Endodermal cell (in vitro differentiated cells): ENCODE measurements at regions not wholly inside any gene's neighbourhood (a gene's known extent, or its start where the extent isn't known, plus 50 kb on each side); places are given as distances from the start of the nearest gene placed in this dataset.

Experiments
- DNase-seq: peaks from one replicate; pipeline ENCODE4 v3.0.0-alpha.2; 2017
- H3K27ac ChIP-seq: 2 replicates; pipeline ENCODE4 v1.5.1; 2013; ENCODE audit warnings: mild to moderate bottlenecking, low read depth, low read length, moderate library complexity
- H3K27me3 ChIP-seq: 2 replicates; pipeline ENCODE4 v1.6.1; 2013; ENCODE audit warnings: mild to moderate bottlenecking, low read length, moderate library complexity; ENCODE audit not compliant: insufficient read depth, control insufficient read depth, poor library complexity, severe bottlenecking
- H3K36me3 ChIP-seq: 2 replicates; pipeline ENCODE4 v1.7.0; 2013; ENCODE audit warnings: mild to moderate bottlenecking, low read length, moderate library complexity; ENCODE audit not compliant: control insufficient read depth, insufficient read depth
- H3K4me1 ChIP-seq: one replicate; pipeline ENCODE4 v1.7.0; 2013; ENCODE audit warnings: low read length; ENCODE audit not compliant: control insufficient read depth, insufficient read depth
- H3K4me3 ChIP-seq: 2 replicates; pipeline ENCODE4 v1.5.1; 2013; ENCODE audit warnings: mild to moderate bottlenecking, low read length, moderate library complexity
- H3K9ac ChIP-seq: 2 replicates; pipeline ENCODE4 v1.6.1; 2013; ENCODE audit warnings: mild to moderate bottlenecking, low read length, moderate library complexity; ENCODE audit not compliant: poor library complexity, severe bottlenecking; ENCODE audit errors: extremely low read depth
- H3K9me3 ChIP-seq: 2 replicates; pipeline ENCODE4 v1.6.1; 2013; ENCODE audit warnings: mild to moderate bottlenecking, low read length, moderate library complexity; ENCODE audit not compliant: control insufficient read depth
- H3K27ac Mint-ChIP-seq: 2 replicates; pipeline ENCODE4 v1.8.0; 2020; ENCODE audit warnings: mixed read lengths
- H3K27me3 Mint-ChIP-seq: 2 replicates; pipeline ENCODE4 v1.8.0; 2021; ENCODE audit warnings: mild to moderate bottlenecking, mixed read lengths; ENCODE audit not compliant: insufficient read depth
- H3K36me3 Mint-ChIP-seq: 2 replicates; pipeline ENCODE4 v1.8.0; 2020; ENCODE audit warnings: low read depth, mixed read lengths
- H3K4me1 Mint-ChIP-seq: 2 replicates; pipeline ENCODE4 v1.8.0; 2020; ENCODE audit warnings: mixed read lengths
- H3K4me3 Mint-ChIP-seq: 2 replicates; pipeline ENCODE4 v1.8.0; 2020; ENCODE audit warnings: mild to moderate bottlenecking, moderate library complexity, mixed read lengths
- H3K9me3 Mint-ChIP-seq: 2 replicates; pipeline ENCODE4 v1.8.0; 2020; ENCODE audit warnings: mild to moderate bottlenecking, mixed read lengths
- WGBS, 2 experiments: methylation state at CpG; one replicate each; pipeline versions ENCODE4 v1.1.5 to v1.1.7; 2013; ENCODE audit warnings: missing lambda C conversion rate in 2 of 2, mixed read lengths in 1 of 2; ENCODE audit not compliant: insufficient coverage in 1 of 2, insufficient read length in 1 of 2; 5-methylcytosine and 5-hydroxymethylcytosine counted together
- TF ChIP-seq, protein P1 (sequence below): fragments of 200-600 bp; sonication (generic); conservative IDR thresholded peaks from 2 replicates; pipeline ENCODE4 v1.5.0; 2021; ENCODE audit warnings: antibody characterized with exemption, mild to moderate bottlenecking

GRCh38 chr3:99578339-99578970 is 59.9 kb upstream of the COL8A1 start:
- H3K27me3 Mint-ChIP-seq, result no peaks in the 10 kb centered on the region
- WGBS, 2 experiments, result 100% methylated on average over 1 of the region's 1 CpG; no CpG with 5 or more reads in 1 of the 2 experiments
- Histone ChIP-seq H3K27ac (no peak overlapping the region), H3K4me3 (no peak overlapping the region), H3K9me3 (no peaks in the 10 kb centered on the region), H3K36me3 (no peaks in the 10 kb centered on the region), H3K27me3 (no peaks in the 10 kb centered on the region), H3K9ac (no peak overlapping the region), H3K4me1 (no peaks in the 10 kb centered on the region)
- H3K4me3 Mint-ChIP-seq, result no peak overlapping the region
- DNase-seq, result no peak
- no peaks in the 10 kb centered on the region for H3K36me3 Mint-ChIP-seq
- no peak overlapping the region for H3K27ac Mint-ChIP-seq
- no peaks in the 10 kb centered on the region for H3K9me3 Mint-ChIP-seq
- TF ChIP-seq, protein P1, sequence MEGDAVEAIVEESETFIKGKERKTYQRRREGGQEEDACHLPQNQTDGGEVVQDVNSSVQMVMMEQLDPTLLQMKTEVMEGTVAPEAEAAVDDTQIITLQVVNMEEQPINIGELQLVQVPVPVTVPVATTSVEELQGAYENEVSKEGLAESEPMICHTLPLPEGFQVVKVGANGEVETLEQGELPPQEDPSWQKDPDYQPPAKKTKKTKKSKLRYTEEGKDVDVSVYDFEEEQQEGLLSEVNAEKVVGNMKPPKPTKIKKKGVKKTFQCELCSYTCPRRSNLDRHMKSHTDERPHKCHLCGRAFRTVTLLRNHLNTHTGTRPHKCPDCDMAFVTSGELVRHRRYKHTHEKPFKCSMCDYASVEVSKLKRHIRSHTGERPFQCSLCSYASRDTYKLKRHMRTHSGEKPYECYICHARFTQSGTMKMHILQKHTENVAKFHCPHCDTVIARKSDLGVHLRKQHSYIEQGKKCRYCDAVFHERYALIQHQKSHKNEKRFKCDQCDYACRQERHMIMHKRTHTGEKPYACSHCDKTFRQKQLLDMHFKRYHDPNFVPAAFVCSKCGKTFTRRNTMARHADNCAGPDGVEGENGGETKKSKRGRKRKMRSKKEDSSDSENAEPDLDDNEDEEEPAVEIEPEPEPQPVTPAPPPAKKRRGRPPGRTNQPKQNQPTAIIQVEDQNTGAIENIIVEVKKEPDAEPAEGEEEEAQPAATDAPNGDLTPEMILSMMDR, result no peak
- H3K4me1 Mint-ChIP-seq, result no peaks in the 10 kb centered on the region

GRCh38 chr3:99576904-99577559 is 61.4 kb upstream of the COL8A1 start:
- Histone ChIP-seq H3K27ac (no peak overlapping the region), H3K9me3 (no peaks in the 10 kb centered on the region), H3K9ac (no peak overlapping the region), H3K4me1 (no peaks in the 10 kb centered on the region), H3K27me3 (no peaks in the 10 kb centered on the region), H3K36me3 (no peaks in the 10 kb centered on the region), H3K4me3 (no peak overlapping the region)
- DNase-seq, result no peak
- Mint-ChIP-seq H3K27ac (no peak overlapping the region), H3K4me1 (no peaks in the 10 kb centered on the region), H3K9me3 (no peaks in the 10 kb centered on the region), H3K36me3 (no peaks in the 10 kb centered on the region), H3K4me3 (no peak overlapping the region), H3K27me3 (no peaks in the 10 kb centered on the region)
- 89 to 97% methylated on average over 3 to 4 of the region's 4 CpGs for WGBS, 2 experiments
- TF ChIP-seq, protein P1, result no peak

- Histone ChIP-seq H3K4me3 (no peak overlapping the region), H3K9ac (no peak overlapping the region), H3K36me3 (no peaks in the 10 kb centered on the region), H3K9me3 (no peaks in the 10 kb centered on the region), H3K27ac (no peak overlapping the region), H3K4me1 (no peaks in the 10 kb centered on the region), H3K27me3 (no peaks in the 10 kb centered on the region)
- H3K27ac Mint-ChIP-seq, result no peak overlapping the region
- DNase-seq, result no peak
- no peaks in the 10 kb centered on the region for H3K4me1 Mint-ChIP-seq
- WGBS, 2 experiments, result 81% methylated on average over 2 of the region's 2 CpGs; no CpG with 5 or more reads in 1 of the 2 experiments
- H3K4me3 Mint-ChIP-seq, result no peak overlapping the region
- no peaks in the 10 kb centered on the region for H3K27me3 Mint-ChIP-seq
- H3K36me3 Mint-ChIP-seq, result no peaks in the 10 kb centered on the region
- TF ChIP-seq, protein P1, result no peak
- H3K9me3 Mint-ChIP-seq, result no peaks in the 10 kb centered on the region
Measured at GRCh38 chr3:99575683-99576082, 62.7 kb upstream of the COL8A1 start.
